ENCODE measurements at regions not wholly inside any gene's neighbourhood (a gene's known extent, or its start where the extent isn't known, plus 50 kb on each side); places are given as distances from the start of the nearest gene placed in this dataset.
"Not testable (repeated sequence)": the region's sequence is repeated elsewhere in the genome, so short reads cannot be mapped to it uniquely, and the experiment has no call there.

DNA sequence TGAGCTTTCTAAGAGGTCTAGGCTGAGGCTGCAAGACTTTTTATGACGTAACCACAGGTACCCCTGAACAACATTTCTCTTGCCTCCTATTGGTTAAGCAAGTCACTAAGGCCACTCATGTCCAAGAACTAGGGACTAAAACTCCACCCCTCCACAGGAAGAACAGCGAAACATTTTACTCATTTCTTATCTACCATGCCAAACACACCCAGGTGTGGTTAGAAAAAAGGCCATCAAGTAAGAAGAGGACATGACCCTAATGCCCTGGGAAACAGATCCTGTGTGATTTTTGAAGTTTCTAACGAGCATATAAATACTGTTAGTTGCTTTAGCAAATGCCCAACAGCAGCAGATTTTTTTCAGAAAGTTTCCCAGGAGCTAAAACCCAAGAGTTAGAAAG lies 282.4 kb upstream of the DYNLRB2 start:
- no peak for DNase-seq (ENCODE audit: low read depth)

DNA sequence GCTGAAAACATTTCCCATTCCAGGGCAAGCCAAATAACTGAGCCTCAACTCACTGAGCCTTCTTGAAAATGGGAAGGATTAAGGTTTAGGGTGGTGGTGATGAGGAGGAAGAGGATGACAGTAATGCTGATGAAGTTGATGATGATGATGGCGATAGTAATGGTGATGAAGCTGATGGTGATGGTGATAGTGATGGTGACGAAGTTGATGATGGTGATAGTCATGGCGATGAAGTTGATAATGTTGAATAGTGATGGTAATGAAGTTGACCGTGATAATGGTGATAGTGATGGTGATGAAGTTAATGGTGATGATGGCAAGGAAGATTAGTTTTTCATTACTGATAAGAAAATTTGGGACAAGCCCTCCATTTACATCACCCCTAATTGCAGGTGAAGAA lies 285.8 kb upstream of the DYNLRB2 start:
- no peak for DNase-seq (ENCODE audit: low read depth)

GRCh38 chr16:80253741-80254140 lies 287.1 kb upstream of the DYNLRB2 start:
- DNase-seq (ENCODE audit: low read depth): no peak

- no peak for DNase-seq (ENCODE audit: low read depth)
Observed at GRCh38 chr16:80250381-80250780, 290.4 kb upstream of the DYNLRB2 start.

DNA sequence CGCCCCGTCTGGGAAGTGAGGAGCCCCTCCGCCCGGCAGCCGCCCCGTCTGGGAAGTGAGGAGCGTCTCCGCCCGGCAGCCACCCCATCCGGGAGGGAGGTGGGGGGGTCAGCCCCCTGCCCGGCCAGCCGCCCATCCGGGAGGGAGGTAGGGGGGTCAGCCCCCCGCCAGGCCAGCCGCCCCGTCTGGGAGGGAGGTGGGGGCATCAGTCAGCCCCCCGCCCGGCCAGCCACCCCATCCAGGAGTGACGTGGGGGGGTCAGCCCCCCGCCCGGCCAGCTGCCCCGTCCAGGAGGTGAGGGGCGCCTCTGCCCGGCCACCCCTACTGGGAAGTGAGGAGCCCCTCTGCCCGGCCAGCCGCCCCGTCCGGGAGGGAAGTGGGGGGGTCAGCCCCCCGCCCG lies 297.5 kb upstream of the DYNLRB2 start:
- DNase-seq (ENCODE audit: low read depth): not testable (repeated sequence)

- not testable (repeated sequence) for DNase-seq (ENCODE audit: low read depth)
Observed at GRCh38 chr16:80242279-80242678, 298.5 kb upstream of the DYNLRB2 start.

DNA sequence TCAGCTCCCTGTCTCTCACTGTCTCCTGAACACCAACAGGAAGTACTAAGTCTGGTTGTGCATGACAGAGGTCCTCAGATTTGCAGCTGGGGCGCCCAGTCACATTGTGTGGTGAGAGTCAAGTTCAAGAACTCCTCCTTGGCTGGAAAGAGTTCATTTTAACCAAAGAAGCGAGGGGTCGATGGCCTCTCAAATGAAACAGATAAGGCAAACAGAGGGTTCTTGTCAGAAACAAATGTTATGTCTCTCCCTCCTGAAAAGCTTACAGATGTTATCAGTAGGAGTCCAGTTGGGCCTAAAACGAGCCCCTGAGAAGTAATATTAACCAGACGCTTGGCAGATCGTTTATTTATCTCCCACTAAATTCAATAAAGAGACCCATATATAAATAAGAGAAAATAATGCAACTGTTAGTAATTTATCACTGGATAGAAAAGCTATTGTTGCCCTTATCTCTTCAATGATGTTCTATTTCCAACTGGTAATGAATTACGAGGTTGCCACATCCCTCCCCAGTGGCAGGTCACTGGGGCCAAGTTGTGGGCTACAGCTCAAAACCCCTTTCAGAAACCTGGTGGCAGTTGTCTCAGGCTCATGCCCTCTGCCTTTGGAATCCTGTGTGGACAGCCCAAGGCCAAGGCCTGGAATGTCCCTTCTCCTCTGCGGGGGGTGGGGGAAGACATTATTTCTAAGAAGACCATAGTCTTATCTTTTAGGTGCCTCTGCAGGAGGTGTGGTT lies 307.5 kb upstream of the DYNLRB2 start:
- no peak for DNase-seq (ENCODE audit: low read depth)

DNA sequence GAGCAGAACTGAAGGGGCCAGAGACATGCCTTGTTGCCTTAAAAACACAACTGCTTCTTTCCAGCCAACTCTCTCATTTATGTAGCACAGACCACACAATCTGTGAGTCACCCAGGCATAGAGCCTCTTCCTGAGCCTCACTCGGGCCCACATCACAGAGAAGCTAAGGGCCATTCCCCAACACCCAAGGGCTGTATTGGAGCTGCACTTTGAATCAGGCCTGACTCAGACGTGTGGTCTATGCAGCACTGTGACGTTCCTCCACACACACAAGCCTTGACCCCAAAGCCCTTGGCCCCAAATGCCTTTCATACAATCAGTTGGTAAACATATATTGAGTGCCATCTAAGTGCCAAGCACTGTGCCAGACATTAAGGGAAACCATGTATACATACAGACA lies 308.9 kb upstream of the DYNLRB2 start:
- no peak for DNase-seq (ENCODE audit: low read depth)

DNA sequence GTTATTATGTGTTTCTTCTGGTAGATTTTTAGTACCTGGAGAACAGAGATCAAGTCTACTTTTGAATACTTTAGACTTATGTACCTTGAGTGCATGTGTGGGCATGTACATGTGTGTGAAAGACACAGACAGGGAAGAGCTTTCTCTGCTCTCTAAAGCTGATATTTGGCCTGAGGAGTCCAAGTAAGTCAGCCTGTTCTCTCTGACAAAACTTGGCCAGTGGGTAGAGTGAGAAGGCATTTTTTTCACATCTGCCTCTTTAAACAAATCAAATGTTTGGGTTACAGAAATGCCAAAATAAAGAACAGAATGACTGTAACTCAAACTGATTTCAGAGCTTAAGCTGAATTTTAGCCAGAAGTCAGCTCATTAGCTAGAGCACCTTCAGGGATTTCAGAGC lies 309.7 kb upstream of the DYNLRB2 start:
- no peak for DNase-seq (ENCODE audit: low read depth)

DNA sequence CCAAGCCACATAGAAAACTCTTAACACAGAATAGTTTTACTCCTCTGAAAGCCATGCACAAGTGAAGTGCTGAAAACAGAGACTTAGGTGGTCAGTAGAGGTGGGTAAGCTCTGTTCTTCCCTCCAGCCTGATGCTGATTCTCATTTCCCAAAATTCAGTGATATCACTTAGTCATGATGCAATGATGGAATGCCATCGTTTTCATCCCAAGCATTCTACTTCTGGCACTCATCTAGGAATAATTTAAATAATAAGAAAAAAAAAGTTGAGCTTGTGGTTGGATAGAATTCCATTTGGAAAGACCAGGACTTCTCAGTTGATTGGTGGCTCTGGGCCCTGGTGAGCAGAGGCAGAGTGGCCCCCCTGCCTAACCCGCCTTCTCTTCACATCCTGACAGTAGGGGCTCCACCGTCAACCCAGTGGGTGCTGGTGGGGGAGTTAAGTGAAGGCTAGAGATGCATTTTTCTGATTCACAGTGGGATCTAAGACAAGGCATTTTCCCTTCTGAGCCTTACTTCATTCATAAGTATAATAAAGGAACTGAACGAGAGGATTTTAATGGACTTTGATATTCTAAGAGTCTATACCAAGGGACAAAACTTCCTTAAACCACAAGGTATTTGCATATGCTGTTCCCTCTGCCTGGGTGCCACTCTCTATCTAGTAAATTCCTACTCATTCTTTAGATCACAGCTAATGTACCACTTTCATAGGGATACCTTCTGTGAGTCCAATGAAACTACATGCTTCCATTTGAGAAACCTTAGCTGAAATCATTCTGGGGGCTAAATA lies 310.3 kb upstream of the DYNLRB2 start:
- DNase-seq (ENCODE audit: low read depth): no peak

GRCh38 chr16:80226499-80226898 lies 314.3 kb upstream of the DYNLRB2 start:
- no peak for DNase-seq (ENCODE audit: low read depth)

DNA sequence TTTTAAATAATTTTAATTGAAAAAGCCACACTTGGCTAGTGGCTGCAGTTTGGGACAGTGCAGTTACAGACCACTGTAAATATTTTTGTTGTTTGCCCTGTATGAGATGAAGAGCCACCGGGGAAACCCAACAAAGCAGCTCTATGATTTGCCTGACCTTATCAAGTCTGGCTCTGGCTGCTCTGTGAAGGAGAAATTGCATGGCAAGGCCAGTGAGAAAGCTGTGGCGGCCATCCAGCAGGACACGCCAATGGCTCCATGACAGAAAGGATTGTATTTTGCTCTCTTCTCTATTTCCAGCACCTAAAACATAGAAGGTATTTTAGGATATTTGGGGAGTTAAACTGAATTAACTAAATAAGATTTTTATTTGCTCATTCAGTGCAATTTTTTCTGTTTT lies 330.0 kb upstream of the DYNLRB2 start:
- DNase-seq (ENCODE audit: low read depth): no peak

DNA sequence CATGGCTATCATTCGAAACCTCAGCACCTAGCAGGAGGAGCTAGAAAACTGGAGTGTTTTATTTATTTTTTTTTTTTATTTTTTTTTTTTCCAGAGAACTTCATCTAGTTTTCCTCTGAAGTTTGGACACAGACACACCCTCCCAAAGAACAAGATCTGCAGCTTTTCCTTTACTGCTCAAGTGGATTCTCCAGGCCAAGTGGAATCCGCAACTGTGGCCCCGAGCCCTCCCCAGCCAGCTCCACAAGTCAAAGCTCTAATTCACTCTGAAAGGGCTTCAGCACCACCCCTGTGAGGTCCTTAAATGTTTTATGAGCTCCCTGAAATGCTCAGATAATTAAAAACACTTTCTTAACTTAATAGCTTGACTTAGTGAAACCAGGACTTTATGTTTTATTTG lies 332.1 kb upstream of the DYNLRB2 start:
- DNase-seq (ENCODE audit: low read depth): no peak

GRCh38 chr16:80208015-80208414 lies 332.8 kb upstream of the DYNLRB2 start:
- DNase-seq (ENCODE audit: low read depth): no peak

DNA sequence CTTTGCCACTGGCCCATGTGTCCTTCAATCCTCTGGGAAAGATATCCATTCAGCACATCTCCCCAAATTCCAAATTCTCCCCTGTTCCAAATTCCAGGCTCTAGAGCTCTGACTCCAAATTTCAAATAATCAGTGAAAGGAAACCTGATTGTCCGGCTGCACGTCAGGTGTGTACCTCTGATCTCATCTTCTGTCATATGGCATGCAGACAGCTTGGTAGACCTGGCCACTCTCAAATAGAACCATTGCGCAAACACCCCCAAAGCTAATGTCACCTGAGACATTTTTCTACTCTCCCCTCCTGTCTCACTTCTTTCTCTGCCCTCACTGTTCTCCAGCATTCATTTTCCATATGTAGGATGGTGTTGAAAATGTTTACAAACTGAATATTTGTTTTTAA lies 337.0 kb upstream of the DYNLRB2 start:
- no peak for DNase-seq (ENCODE audit: low read depth)

DNA sequence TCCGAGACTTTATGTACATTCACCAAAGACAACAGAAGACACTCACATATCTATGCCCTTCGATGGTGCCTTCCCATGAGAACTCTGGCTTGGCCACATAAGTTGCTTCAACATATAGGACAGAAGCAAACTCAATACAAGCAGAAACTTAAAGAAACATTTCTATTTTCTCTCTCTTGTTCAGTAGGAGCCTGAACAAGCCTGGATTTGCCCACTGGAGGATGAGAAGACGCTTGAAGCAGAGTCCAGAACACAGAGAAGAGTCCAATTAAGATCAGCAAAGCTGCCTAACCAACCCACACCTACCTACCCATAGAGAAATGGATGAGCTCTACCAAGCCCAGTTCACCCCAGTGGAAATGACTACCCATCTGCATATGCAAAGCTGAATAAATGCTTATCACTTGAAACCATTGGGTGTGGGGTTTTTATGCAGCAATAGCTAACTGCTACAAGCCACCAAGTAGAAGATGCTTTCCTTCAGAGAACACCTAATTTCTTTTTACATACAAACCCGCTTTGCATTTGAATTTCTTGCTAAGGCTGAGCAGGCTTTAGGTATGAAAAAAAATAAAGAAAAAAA lies 337.9 kb upstream of the DYNLRB2 start:
- no peak for DNase-seq (ENCODE audit: low read depth)

GRCh38 chr16:80200079-80200478 lies 340.7 kb upstream of the DYNLRB2 start:
- DNase-seq (ENCODE audit: low read depth): no peak

- no peak for DNase-seq (ENCODE audit: low read depth)
Observed at GRCh38 chr16:80199614-80200013, 341.2 kb upstream of the DYNLRB2 start.

DNA sequence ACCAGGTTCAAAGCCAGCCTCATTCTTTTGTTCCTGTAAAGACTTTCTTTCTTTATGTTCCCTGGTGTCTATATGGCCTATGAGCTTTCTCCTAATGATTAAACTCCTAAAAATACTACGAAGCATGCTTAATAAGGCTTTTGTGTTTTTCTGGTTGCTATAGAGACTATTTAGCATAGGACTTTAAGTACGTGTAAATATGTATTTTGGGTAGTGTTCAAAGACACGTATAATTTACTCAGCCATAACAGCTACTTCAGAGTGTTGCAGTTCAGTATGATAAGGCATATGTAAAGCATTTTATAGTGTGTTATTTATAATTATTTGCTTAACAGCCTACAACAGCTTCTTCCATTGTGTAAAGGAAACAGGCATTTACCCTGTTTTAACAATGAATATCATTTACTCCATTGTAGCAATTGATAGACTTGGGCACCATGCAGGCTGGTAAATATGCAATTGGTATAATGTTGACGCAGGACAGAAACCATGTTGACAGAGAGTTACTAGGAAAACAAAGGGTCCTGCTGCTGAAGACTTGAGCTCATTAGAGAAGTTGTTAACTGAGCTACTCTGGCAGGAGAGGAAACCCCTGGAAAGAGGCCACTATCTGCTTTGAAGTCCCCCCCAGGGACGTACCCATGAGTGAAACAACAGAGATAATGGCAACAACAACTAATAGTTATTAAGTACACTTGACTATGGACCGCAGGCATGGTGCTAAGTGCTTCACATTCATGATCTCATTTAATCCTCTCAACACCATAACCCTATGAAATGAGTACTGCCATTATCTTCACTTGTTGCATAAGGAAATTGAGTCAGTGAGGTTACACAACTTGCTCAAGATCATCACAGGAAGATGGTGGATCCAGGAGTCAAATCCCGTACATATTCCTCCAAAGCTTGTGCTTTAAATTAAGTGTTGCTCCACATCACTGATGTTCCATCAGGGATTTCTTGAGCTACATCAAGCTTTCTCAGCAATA lies 342.2 kb upstream of the DYNLRB2 start:
- DNase-seq (ENCODE audit: low read depth): no peak

- no peak for DNase-seq (ENCODE audit: low read depth)
Observed at GRCh38 chr16:80197741-80198201, 343.0 kb upstream of the DYNLRB2 start.

DNA sequence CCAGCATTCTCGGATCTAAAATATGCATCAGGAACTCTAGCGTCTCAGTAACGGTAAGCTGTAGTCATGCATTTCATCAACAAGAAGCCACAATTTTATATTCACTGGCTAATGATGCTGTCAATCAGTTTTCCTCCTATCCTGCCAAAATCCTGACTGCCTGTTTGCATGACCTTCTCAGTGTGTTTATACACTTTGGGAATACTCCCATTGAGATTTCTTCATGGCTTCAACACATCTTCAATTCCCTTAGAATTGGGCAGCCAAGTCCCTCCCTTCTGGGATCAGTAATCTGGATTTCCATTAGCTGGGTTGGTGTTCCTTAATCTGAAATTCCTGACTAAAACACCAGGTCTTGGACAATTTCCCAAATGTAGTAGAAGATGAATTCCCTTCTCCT lies 348.9 kb upstream of the DYNLRB2 start:
- no peak for DNase-seq (ENCODE audit: low read depth)

Data from activated T-helper 9 cell treated with anti-CD3 and anti-CD28 coated beads, Interleukin-2, amount 50 U/mL, for 16 hours (primary cell).